ENCODE measurements at regions not wholly inside any gene's neighbourhood (a gene's known extent, or its start where the extent isn't known, plus 50 kb on each side); places are given as distances from the start of the nearest gene placed in this dataset.

DNA sequence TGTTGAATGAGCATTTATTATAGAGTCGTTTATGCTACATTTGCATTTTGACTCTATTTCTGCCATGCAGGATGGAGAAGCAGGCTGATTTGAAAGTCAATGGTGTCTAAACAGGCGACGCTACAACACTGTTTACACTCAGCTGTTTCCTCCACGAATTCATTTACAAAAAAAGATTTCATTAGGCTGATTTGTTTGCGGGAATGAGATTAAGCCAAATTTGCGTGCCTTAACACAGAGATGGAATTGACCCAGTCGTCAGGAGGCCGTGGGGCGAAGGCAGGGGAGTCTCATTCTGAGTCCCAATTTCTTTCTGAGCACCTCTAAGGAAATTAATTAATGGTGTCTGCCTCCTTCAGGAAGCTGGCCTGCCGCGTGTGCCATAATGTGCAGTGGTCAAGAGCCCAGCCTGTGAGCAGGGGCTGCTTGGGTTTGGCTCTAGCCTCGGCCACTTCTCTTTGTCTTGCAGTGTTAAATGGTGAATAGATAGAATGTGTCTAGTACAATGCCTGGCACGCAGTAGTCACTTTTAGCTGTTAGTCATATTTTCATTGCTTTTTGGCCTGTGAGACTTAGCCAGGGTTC is 88.6 kb upstream of the NKD1 start:
- no peaks in the 10 kb centered on the region for H3K9me3 ChIP-seq (ENCODE audit: insufficient read depth, low read length)
- no peak overlapping the region for H3K9ac ChIP-seq (ENCODE audit: low read length)
- H4K20me1 ChIP-seq (ENCODE audit: insufficient read depth, low read length) = no peaks in the 10 kb centered on the region
- no peak overlapping the region for H3K27ac ChIP-seq (ENCODE audit: low read length)
- H2AFZ ChIP-seq (ENCODE audit: low read depth, low read length) = no peak overlapping the region
- no peaks in the 10 kb centered on the region for H3K4me1 ChIP-seq (ENCODE audit: low read length)
- H3K36me3 ChIP-seq (replicated peaks; ENCODE audit: low read depth, low read length) = no peaks in the 10 kb centered on the region
- no peak overlapping the region for H3K4me2 ChIP-seq (ENCODE audit: low read length)
- TF ChIP-seq, protein P1, sequence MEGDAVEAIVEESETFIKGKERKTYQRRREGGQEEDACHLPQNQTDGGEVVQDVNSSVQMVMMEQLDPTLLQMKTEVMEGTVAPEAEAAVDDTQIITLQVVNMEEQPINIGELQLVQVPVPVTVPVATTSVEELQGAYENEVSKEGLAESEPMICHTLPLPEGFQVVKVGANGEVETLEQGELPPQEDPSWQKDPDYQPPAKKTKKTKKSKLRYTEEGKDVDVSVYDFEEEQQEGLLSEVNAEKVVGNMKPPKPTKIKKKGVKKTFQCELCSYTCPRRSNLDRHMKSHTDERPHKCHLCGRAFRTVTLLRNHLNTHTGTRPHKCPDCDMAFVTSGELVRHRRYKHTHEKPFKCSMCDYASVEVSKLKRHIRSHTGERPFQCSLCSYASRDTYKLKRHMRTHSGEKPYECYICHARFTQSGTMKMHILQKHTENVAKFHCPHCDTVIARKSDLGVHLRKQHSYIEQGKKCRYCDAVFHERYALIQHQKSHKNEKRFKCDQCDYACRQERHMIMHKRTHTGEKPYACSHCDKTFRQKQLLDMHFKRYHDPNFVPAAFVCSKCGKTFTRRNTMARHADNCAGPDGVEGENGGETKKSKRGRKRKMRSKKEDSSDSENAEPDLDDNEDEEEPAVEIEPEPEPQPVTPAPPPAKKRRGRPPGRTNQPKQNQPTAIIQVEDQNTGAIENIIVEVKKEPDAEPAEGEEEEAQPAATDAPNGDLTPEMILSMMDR (IDR thresholded peaks at IDR 0.05; ENCODE audit: low read depth, low read length) = no peak
- TF ChIP-seq EZH2phosphoT487 (IDR thresholded peaks at IDR 0.05; ENCODE audit: low read depth) = no peak
- H3K79me2 ChIP-seq (ENCODE audit: low read length) = no peaks in the 10 kb centered on the region
- peaks cover 18% of the 10 kb centered on the region; the same call in 1 of the 2 replicates for H3K27me3 ChIP-seq (ENCODE audit: low read depth, low read length)
- H3K4me3 ChIP-seq (ENCODE audit: low read length) = no peak overlapping the region

GRCh38 chr16:50458667-50459495 is 89.3 kb upstream of the NKD1 start:
- no peak for TF ChIP-seq EZH2phosphoT487 (IDR thresholded peaks at IDR 0.05; ENCODE audit: low read depth)
- TF ChIP-seq, protein P1 (IDR thresholded peaks at IDR 0.05; ENCODE audit: low read depth, low read length) = no peak
- Histone ChIP-seq H3K36me3 (replicated peaks; ENCODE audit: low read depth, low read length) (no peaks in the 10 kb centered on the region), H3K4me1 (ENCODE audit: low read length) (no peaks in the 10 kb centered on the region), H3K27ac (ENCODE audit: low read length) (no peak overlapping the region), H2AFZ (ENCODE audit: low read depth, low read length) (no peak overlapping the region), H4K20me1 (ENCODE audit: insufficient read depth, low read length) (no peaks in the 10 kb centered on the region), H3K4me2 (ENCODE audit: low read length) (no peak overlapping the region), H3K9me3 (ENCODE audit: insufficient read depth, low read length) (no peaks in the 10 kb centered on the region), H3K9ac (ENCODE audit: low read length) (no peak overlapping the region), H3K4me3 (ENCODE audit: low read length) (no peak overlapping the region), H3K27me3 (ENCODE audit: low read depth, low read length) (peaks cover 18% of the 10 kb centered on the region; the same call in 1 of the 2 replicates), H3K79me2 (ENCODE audit: low read length) (no peaks in the 10 kb centered on the region)

- no peak overlapping the region for H3K9ac ChIP-seq (ENCODE audit: low read length)
- H4K20me1 ChIP-seq (ENCODE audit: insufficient read depth, low read length) = no peaks in the 10 kb centered on the region
- H2AFZ ChIP-seq (ENCODE audit: low read depth, low read length) = no peak overlapping the region
- H3K36me3 ChIP-seq (replicated peaks; ENCODE audit: low read depth, low read length) = no peaks in the 10 kb centered on the region
- no peaks in the 10 kb centered on the region for H3K4me1 ChIP-seq (ENCODE audit: low read length)
- no peak overlapping the region for H3K27ac ChIP-seq (ENCODE audit: low read length)
- no peak overlapping the region for H3K4me3 ChIP-seq (ENCODE audit: low read length)
- H3K4me2 ChIP-seq (ENCODE audit: low read length) = no peak overlapping the region
- no peaks in the 10 kb centered on the region for H3K9me3 ChIP-seq (ENCODE audit: insufficient read depth, low read length)
- TF ChIP-seq, protein P1 (IDR thresholded peaks at IDR 0.05; ENCODE audit: low read depth, low read length) = no peak
- TF ChIP-seq EZH2phosphoT487 (IDR thresholded peaks at IDR 0.05; ENCODE audit: low read depth) = no peak
- peaks cover 18% of the 10 kb centered on the region; the same call in 1 of the 2 replicates for H3K27me3 ChIP-seq (ENCODE audit: low read depth, low read length)
- no peaks in the 10 kb centered on the region for H3K79me2 ChIP-seq (ENCODE audit: low read length)
These were observed 89.2 kb upstream of the BRD7 start for GRCh38 chr16:50457979-50458491.

DNA sequence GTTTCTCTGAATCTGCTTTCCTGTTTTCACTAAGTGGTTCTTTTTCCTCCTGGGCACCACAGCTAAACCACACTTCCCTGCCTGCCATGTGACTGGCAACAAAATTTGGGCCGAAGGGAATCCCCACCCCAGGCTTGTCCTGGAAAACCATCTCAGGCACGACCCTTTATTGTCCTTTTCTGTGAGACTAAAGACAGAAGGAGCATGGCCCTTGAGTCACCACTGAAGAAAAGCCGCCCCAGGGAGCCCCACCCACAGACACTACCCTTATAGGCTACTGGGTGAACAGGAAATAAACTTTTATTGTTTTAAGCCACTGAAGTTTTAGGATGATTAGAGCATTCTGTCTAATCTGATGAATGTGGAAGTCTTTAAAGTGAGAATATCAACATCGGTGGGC is 88.6 kb upstream of the BRD7 start:
- Histone ChIP-seq H4K20me1 (ENCODE audit: insufficient read depth, low read length) (no peaks in the 10 kb centered on the region), H3K27me3 (ENCODE audit: low read depth, low read length) (peaks cover 18% of the 10 kb centered on the region; the same call in 1 of the 2 replicates), H3K4me2 (ENCODE audit: low read length) (no peak overlapping the region), H3K9me3 (ENCODE audit: insufficient read depth, low read length) (no peaks in the 10 kb centered on the region), H3K27ac (ENCODE audit: low read length) (no peak overlapping the region), H3K36me3 (replicated peaks; ENCODE audit: low read depth, low read length) (no peaks in the 10 kb centered on the region), H3K79me2 (ENCODE audit: low read length) (no peaks in the 10 kb centered on the region), H3K4me1 (ENCODE audit: low read length) (no peaks in the 10 kb centered on the region), H2AFZ (ENCODE audit: low read depth, low read length) (no peak overlapping the region), H3K4me3 (ENCODE audit: low read length) (no peak overlapping the region), H3K9ac (ENCODE audit: low read length) (no peak overlapping the region)
- TF ChIP-seq, protein P1 (IDR thresholded peaks at IDR 0.05; ENCODE audit: low read depth, low read length) = no peak
- TF ChIP-seq EZH2phosphoT487 (IDR thresholded peaks at IDR 0.05; ENCODE audit: low read depth) = no peak

Measured in OCI-LY3 (cell line).